ENCODE measurements at regions not wholly inside any gene's neighbourhood (a gene's known extent, or its start where the extent isn't known, plus 50 kb on each side); places are given as distances from the start of the nearest gene placed in this dataset.
"Not testable (repeated sequence)": the region's sequence is repeated elsewhere in the genome, so short reads cannot be mapped to it uniquely, and the experiment has no call there.

DNA sequence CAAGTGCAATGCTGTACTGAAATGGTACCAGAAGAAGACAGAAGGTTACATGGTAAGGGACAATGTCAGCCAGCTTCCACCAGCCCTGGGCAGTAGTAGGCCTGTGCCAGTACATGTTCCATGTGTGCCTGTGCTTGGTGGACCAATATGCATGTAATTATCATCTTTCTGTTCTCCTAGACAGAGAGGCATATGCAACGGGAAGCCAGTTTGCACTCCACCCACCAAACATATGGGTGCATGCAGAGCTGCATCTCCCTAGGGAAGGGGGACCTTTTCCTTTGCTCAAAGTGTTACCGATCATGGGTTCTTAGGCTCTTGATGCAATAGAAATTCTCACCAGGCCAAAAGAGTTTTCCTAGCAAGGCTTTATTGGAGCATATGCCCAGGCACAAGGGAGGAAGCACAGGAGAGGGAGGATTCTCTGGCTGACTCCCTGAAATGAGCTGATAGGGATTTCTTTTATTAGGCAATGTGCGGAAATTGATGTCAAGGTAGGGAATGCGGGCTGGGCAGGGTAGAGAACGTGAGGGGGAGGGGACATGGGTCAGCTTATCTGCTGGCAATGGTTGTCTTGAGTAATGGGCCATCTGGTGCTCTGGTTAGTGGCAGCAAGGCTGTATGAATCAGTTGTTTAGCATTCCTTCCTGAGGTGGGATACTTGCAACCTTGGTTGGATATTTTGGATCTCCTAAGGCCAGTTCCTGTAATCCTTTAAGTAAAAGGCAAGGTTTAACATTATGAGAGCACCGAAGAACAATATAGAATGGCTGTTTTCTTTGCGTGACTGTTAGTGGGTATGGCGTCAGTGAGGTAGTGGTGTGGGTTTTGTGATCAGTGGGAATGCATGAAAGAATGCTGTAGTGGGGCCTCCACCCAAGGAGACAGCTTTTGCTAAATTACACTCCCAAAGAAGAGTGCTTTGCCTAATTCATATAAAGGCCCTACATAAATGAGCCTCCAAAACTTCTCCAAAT, 102.5 kb downstream of the CDRT15L2 start:
- not testable (repeated sequence) for DNase-seq (ENCODE audit: low read depth in 2 of 2)

DNA sequence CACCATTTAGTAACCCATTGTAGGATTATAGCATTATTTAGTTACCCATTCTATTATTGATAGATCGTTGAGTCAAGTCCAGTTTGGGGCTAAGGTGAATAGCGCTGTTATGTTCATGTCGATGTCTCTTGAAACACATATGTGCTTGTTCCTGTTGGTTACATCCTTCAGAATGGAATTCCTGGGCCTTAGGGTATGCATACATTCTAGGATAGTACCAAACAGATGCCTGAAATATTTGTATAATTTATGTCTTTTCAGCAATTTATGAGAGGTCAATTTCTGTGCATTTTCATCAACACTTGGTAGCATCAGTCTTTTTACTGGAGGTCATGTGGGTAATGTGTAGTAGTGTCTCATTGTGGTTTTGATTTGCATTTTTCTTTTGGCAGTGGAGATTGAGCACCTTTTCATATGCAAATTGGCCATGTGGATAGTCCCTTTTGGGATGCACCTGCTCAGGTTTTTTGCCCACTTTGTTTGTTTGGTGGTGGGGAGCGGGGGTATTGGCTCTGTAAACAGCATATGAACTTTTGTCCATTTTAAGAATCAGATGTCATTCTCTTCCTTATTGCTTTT, 104.2 kb downstream of the CDRT15L2 start:
- not testable (repeated sequence) for DNase-seq (ENCODE audit: low read depth in 2 of 2)

DNA sequence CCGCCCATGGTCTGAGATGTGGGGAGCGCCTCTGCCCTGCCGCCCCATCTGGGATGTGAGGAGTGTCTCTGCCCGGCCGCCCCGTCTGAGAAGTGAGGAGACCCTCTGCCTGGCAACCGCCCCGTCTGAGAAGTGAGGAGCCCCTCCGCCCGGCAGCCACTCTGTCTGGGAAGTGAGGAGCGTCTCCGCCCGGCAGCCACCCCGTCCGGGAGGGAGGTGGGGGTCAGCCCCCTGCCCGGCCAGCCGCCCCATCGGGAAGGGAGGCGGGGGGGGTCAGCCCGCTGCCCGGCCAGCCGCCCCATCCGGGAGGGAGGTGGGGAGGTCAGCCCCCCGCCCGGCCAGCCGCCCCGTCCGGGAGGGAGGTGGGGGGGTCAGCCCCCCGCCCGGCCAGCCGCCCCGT, 105.5 kb downstream of the CDRT15L2 start:
- DNase-seq (ENCODE audit: low read depth in 2 of 2) = not testable (repeated sequence)

DNA sequence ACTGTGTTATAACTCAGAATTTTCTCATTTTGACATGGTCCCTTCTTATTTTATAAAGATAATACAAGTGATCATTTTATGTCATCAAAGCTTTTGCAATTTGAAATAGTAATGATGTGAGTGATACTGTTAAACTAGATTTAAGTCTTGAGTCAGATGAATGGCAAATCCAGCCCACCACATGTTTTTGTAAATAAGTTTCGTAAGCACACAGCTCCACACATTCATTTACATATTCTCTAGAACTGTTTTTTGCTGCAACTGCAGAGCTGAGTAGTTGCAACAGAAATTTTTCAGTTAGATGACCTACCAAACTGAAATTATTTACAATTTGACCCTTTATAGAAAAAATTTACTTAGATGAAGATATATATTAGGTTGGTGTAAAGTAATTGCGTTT, 108.1 kb downstream of the CDRT15L2 start:
- DNase-seq (ENCODE audit: low read depth in 2 of 2) = not testable (repeated sequence)

DNA sequence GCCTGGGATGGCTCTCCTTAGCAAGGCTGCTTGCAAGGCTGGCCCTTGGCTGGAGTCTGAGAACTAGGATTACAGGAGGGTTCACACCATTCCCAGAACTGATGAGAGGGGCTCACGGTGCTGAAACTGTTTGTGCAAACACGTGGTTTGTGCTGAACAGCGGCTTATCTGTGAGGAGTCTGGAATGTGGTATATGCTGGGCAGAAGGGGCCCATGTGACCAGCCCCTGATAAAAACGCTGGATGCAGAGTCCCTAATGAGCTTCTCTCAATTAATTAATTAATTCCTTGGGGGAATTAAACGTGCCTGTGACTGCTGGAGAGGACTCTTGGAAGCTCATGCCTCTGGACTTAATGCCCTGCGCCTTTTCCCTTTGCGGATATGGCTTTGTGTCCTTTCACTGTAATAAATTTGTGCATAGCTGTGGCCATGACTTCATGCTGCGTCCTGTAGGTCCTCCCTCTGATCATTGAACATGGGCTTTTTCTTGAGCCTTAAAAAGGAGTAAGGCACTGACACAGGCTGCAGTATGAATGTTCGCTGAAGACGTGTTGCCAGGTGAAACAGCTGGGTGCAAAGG, 109.7 kb downstream of the CDRT15L2 start:
- DNase-seq (ENCODE audit: low read depth in 2 of 2) = not testable (repeated sequence)

DNA sequence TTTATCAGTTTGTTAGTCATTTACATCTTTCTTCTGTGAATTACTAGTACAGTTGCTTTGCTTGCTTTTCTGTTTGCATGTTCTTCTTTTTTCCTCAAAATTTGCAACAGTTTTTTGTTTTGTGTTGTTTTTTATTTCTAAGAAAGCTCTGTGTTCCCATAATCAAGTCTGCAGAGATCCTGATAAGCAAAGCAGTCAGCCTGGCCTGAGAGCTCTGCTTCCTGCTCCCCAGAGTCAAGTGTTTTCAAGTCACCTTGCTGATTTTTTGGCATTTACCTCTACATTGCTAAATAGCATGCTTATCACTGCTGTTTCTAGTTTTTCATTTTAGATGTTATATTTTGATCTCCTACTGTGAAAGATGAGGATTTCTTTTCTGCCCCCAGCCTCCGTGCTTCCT, 113.2 kb downstream of the CDRT15L2 start:
- not testable (repeated sequence) for DNase-seq (ENCODE audit: low read depth in 2 of 2)

DNA sequence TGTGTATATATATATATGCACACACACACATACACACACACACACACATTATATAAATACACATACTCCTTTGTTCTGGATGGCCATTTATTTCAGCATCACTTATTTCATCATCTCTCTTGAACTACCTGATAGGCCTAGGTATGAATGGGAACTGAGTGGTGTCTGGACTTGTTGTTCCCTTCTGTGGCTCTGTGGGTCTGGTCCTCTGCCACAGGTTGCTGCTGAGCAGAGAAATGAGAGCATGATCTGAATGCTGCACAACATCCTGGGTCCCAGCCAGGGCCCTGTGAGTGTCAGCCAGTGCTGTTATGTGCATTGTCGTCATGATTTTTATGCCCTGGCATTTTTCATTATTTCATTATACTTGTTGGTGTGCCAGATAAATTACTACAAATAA, 116.3 kb downstream of the CDRT15L2 start:
- DNase-seq (ENCODE audit: low read depth in 2 of 2) = not testable (repeated sequence)

DNA sequence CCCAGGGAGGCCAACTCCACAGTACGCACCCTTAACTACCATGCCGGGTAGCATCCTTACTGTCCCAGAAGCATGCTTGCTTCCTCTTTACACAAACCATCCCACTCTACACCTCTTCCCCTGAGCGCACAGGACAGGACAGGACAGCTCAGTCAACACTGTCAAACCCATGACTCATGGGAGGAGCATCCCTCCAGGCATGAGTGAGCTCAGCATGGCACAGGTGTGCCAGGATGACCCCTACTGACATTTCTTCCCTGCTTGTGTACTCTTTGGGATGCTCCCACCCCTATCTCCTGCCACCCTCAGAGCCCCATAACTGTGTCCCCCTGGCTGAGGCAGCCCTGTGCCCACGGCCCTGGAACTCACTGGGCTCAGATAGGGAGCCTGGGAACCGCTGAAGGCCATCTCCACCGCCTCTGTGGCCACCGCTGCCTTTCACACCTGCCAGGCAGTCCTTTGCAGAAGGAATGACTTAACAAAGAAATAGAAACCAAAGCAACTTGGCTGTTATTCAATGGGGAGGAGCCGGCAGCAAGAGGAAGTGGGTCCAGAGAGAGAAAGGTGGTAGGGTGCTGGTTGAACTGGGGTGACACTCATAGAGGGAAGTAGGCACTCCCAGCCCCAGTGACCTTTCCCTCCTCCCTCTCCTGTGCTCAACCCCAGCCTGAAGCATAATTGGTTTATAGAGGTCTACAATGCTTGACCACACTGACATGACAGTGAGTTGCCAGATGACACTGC, 119.1 kb downstream of the CDRT15L2 start:
- not testable (repeated sequence) for DNase-seq (ENCODE audit: low read depth in 2 of 2)

DNA sequence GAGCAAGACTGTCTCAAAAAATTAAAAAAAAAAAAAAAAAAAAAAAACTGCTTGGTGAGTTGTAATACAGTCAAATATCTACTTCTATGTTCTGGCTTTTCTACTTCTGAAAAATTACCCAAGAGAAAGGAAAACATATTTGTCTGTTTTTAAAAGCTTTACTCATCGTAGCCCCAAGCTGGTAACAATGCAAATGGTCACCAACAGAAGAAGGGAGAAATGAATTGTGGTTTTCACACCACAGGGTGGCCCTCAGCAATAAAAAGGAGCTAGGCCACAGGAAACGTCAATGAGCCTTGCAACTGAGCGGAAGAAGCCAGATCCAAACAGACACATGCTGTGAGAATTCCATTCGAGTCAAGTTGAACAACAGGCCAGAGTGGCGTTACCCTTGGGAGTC, 121.0 kb downstream of the CDRT15L2 start:
- not testable (repeated sequence) for DNase-seq (ENCODE audit: low read depth in 2 of 2)

DNA sequence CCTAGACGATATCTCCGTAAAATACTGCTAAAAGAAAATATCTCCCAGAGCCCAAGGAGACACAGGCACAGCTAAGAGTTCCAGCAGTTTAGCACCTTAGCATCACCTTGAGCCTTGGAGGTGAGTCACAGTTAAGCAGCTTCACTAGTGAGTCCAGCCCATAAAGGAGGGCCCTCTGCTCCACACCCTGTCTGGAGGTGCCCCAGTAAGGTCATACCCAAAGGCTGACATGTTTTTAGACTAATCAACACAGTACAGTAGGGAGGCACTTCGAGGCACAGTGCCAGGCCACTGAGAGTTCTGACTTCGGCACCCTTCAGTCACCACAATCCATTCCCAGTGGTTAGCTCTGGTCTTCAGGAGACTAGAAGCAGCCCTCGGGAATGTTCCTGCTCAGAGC, 121.8 kb downstream of the CDRT15L2 start:
- DNase-seq (ENCODE audit: low read depth in 2 of 2) = not testable (repeated sequence)

DNA sequence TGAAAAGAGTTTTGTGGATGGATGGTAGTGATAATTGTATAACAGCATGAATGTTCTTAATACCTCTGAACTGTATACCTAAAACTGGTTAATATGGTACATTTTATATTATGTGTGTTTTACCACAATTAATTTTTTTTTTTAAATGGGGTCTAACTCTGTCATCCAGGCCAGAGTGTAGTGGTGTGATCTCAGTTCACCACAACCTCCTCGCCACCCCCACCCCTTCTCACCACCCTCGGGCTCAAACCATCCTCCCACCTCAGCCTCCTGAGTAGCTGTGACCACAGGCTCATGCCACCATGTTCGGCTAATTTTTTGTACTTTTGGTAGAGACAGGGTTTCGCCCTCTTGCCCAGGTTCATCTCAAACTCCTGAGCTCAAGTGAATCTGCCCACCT, 123.2 kb downstream of the CDRT15L2 start:
- DNase-seq (ENCODE audit: low read depth in 2 of 2) = no peak

DNA sequence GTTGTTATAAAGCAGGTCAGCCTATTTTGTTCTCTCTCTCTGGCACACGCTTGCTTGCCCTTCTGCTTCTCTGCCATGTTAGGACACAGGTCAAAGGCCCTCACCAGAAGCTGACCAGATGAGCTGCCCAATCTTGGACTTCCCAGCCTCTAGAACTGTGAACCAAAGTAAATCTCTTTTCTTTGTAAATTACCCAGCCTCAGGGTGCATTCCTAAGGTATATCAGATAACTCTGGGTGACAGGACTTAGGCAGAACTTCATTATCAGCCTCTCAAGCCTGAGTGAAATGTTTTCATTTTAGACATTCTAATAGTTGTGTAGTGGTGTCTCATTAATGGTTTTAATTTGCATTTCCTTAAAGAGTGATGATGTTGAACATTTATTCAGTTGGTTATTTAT, 124.3 kb downstream of the CDRT15L2 start:
- no peak for DNase-seq (ENCODE audit: low read depth in 2 of 2)

DNA sequence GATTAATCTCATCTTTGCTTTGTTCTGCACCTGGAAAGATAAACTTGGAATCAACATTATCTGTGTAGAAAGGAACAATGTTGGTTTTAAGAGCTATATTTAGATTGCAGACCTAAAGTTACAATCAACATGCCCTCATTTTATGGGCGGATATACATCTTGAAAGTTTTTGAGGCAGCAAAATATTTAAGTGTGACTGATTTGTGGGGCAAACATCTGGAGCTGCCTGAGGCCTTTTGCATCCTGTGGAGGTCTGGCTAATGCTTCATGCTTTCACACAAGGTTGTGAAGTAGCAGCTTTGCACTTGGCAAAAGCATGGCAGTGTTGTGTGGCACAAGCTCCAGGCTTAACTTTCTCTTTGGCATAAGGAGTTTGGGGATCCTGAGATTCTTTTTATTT, 125.7 kb downstream of the CDRT15L2 start:
- not testable (repeated sequence) for DNase-seq (ENCODE audit: low read depth in 2 of 2)

DNA sequence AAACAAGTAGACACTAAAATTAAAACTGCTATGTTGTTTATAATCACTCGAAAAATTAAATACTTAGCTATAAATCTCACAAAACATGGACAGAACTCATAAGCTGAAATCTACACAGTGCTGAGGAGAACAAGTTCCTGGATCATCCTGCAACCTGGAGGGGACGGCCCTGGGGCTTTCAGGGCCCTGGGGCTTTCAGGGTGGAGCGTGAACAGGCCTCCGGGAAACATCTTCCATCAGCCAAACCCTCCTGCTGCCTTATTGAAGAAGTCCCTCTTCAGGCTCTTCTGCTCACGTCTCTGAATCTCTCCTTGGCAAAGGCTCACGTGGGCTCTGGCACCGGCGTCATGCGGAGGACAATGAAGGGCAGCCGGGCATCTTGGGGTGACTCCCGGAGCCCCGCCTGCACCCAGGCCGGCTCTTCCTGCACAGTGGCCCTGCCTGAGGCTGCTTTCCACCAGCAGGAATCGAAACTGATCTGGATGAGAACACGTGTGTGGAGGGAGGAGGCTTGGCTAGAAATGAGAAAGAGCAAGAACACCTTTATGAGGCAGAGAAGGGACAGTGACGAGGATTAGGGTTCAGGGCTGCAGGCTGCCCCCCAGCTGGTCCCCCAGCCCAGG, 127.3 kb downstream of the CDRT15L2 start:
- DNase-seq (ENCODE audit: low read depth in 2 of 2) = no peak

DNA sequence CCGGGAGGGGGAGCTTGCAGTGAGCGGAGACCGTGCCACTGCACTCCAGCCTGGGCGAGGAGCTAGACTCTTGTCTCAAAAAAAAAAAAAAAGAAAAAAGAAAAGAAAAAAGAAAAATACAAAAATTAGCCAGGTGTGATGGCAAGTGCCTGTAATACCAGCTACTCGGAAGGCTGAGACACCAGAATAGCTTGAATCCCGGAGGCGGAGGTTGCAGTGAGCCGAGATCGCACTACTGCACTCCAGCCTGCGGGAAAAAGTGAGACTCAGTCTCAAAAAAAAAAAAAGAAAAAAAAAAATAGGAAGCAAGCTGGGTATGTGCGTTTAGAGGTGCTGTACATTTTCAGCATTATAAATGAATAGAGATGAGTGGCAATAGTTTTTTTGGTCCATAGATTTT, 129.3 kb downstream of the CDRT15L2 start:
- DNase-seq (ENCODE audit: low read depth in 2 of 2) = not testable (repeated sequence)

DNA sequence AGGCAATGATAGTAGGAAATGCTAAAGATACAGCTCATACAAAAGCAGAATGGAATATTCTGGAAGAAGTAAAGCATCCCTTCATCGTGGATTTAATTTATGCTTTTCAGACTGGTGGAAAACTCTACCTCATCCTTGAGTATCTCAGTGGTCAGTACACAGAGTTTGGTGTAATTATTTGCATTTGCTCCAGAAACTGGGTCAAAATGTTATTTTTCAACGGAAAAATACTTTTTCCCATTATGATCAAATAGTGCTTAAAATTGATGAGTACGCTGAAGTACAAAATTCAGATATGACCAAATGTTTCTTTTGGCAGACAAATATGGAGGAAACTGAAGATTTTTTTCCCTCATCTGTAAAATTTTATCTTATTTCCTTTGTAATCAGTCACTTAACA, 137.0 kb downstream of the CDRT15L2 start:
- DNase-seq (ENCODE audit: low read depth in 2 of 2) = not testable (repeated sequence)

DNA sequence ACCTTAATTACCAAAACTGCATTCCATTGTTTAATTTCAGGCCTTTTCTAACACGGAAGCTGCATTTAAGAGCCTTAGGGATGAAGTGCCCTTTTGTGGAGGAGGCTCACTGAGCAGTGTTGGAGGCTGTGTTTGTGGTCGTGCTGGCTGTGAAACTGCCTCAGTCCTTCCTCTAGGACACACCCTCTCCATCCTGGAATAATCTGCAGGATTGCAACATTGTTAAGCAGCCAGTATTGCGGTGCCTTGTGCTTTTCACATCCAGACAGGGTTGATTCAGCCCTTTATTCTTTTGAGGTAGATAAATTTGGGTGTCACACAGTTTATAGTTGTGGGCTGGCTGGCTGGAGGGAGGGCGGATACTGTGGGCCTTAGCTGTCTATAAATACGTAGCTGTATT, 141.6 kb downstream of the CDRT15L2 start:
- no peak for DNase-seq (ENCODE audit: low read depth in 2 of 2)

DNA sequence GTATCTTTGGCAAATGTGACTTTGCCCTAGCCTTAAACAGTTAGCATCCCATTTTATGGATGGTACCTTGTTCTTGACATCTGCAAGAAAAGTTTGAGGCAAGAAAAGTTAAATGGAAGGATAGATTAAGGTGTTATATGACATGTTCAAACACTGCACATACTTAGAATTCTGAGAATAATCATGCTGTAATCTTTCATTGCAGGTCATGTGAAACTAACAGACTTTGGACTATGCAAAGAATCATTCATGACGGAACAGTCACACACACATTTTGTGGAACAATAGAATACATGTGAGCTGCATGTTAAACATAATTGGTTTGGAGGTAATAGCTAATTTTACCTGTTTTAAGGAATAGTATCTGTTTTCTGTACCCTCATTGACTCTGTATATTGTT, 144.9 kb downstream of the CDRT15L2 start:
- DNase-seq (ENCODE audit: low read depth in 2 of 2) = not testable (repeated sequence)

DNA sequence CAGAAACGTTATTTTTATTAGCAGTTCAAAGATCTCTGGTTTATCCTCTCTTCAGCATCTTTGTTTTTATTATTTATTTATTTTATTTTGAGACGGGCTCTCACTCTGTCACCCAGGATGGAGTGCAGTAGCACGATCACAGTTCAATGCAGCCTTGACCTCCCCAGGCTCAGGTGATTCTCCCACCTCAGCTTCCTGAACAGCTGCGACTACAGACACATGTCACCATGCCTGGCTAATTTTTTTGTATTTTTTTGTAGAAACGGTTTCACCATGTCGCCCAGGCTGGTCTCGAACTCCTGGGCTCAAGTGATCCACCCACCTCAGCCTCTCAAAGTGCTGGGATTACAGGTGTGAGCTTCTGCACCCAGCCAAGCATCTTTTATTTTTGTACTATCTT, 147.7 kb downstream of the CDRT15L2 start:
- not testable (repeated sequence) for DNase-seq (ENCODE audit: low read depth in 2 of 2)

DNA sequence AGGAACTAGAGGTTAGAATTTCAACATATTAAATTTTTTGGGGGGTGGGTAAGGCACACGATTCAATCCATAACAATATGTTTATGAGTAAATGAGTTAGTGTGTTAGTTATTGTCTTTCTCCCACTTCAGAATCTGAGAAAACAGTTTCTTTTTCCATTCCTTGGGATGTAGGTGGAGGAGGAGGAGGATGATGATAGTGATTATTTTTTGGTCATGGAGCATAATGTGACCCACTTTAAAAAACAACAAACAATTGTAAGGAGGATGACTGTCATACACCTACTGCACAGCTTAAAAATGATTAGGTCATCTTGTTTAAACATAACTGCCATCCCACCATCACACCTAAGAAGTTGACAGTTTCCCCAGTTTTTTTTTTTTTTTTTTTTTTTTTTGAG, 148.7 kb downstream of the CDRT15L2 start:
- no peak for DNase-seq (ENCODE audit: low read depth in 2 of 2)

DNA sequence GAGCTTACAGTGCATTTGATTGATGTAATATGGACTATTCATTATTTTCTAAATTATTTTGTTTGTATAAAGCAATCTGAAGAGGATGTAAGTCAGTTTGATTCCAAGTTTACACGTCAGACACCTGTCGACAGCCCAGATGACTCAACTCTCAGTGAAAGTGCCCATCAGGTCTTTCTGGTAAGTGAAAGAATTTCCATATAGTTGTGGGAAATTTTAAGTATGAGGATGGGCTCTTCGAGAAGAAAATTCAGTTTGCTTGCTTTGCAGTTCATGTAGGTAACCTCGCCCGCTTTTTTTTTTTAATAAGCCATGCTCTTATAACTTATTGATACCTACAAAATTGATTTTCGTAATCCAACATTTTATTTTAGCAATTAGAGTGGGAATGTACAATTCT, 151.6 kb downstream of the CDRT15L2 start:
- DNase-seq (ENCODE audit: low read depth in 2 of 2) = not testable (repeated sequence)
